HPDE6-E6E7 (cell line): ENCODE measurements at regions not wholly inside any gene's neighbourhood (a gene's known extent, or its start where the extent isn't known, plus 50 kb on each side); places are given as distances from the start of the nearest gene placed in this dataset.
"Not testable (repeated sequence)": the region's sequence is repeated elsewhere in the genome, so short reads cannot be mapped to it uniquely, and the experiment has no call there.

Experiments used
- DNase-seq: peaks from one replicate; pipeline ENCODE4 v3.0.0; 2011; ENCODE audit warnings: missing footprints; ENCODE audit errors: extremely low spot score

- DNase-seq: no peak
Observed at GRCh38 chr1:194821091-194821490, 1634.7 kb upstream of the B3GALT2 start.

GRCh38 chr1:194818674-194819073 is 1632.3 kb upstream of the B3GALT2 start:
- no peak for DNase-seq

- no peak for DNase-seq
Observed at GRCh38 chr1:194816859-194817258, 1630.4 kb upstream of the B3GALT2 start.

DNA sequence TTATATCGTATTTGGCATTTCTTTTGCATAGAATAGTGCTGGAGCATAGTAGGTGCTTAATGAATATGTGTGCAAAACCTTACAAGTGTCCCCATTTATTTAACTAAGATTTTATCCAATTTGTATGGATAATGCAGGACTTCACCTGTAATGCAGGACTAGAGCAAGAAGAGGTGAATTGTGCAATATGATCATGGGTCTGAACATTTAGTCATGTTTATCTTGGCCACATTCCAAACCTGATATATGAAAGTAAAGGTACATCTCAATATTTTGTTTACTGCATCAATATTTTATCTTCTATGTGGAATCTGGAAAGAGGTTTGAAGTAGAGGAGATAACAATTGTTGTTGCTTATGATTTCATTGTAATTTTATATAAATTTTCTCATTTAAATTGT is 1626.7 kb upstream of the B3GALT2 start:
- DNase-seq: no peak

GRCh38 chr1:194809665-194810064 is 1623.3 kb upstream of the B3GALT2 start:
- no peak for DNase-seq

DNA sequence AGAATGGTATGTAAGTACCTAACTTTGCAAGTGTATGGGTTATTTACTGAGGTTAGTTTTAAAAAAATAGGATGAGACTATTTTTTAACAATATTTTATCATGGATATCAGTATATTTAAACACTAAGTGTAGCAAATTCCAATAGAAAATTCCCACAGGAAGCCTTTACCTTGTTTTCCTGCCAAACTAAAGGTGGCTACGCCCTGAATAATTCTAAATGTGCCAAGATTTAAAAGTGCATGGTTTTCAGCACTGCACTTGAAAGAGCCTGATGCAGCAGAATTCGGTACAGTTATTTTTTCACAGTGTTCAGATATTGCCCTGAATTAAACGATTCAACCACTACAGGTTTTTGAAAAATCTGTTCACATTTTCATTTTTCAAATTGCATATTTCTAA is 1622.8 kb upstream of the B3GALT2 start:
- DNase-seq: no peak

GRCh38 chr1:194807530-194808220 is 1621.3 kb upstream of the B3GALT2 start:
- no peak for DNase-seq

- DNase-seq: no peak
Observed at GRCh38 chr1:194802572-194802971, 1616.2 kb upstream of the B3GALT2 start.

DNA sequence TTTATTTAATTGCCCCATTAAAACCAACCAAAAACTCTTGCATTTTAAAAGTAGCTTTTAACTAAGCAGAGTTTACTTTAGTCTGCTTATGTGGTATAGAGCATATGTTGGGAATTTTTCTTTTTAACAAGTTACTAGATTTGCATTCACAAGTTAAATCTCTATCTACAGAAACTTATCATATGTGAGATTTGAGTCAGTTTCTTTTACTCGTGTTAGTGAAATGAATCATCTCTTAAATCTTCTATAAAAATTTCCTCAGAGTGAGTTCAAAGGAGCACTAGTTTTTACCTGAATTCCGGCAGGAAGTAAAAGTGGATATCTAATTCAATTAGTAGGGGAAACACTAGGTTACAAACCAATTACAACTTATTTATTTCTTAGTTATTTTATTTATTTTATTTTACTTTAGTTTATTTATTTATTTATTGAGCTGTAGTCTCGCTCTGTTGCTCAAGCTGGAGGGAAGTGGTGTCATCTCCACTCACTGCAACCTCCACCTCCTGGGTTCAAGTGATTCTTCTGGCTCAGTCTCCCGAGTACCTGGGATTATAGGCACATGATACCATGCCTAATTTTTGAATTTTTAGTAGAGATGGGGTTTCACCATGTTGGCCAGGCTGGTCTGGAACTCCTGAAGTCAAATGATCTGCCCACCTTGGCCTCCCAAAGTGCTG is 1609.6 kb upstream of the B3GALT2 start:
- no peak for DNase-seq

- DNase-seq: no peak
Observed at GRCh38 chr1:194787001-194787400, 1600.6 kb upstream of the B3GALT2 start.

GRCh38 chr1:194786027-194786426 is 1599.6 kb upstream of the B3GALT2 start:
- DNase-seq: no peak

DNA sequence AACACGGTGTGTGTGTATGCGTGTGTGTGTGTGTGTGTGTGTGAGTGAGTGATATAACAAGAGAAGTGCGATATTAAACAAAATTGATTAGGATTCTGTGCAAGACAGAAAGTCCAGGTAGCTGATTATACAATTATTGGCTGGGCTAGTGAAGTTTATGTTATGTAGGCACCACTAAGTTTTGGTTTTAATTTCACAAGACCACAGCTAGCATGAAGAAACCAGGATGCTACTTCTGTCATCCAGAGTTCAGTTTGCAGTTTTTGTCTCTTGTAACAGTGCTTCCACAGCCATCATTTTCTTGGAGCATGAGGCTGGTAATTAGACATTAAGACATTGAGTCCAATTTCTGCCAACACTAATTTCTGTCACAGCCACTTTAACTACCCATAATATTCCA is 1590.2 kb upstream of the B3GALT2 start:
- DNase-seq: no peak

DNA sequence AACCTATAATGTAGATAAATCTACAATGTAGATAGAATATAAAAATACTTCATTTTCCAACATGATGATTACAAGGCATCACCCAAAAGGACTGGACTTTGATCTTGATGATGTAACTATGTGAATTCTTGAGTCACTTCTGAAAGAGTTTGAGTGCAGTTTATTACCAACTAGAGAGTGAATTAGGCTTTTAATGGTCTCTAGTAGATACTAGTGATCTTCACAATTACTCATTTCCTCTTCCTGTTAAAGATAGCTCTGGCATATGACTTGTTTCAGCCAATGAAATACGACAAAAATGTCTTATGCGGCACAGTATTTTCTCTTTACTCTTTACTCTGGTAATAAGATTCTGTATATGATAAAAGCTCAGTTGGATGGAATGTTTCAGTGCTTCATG is 1588.1 kb upstream of the B3GALT2 start:
- DNase-seq: no peak

- DNase-seq: no peak
Observed at GRCh38 chr1:194755241-194755994, 1569.0 kb upstream of the B3GALT2 start.

DNA sequence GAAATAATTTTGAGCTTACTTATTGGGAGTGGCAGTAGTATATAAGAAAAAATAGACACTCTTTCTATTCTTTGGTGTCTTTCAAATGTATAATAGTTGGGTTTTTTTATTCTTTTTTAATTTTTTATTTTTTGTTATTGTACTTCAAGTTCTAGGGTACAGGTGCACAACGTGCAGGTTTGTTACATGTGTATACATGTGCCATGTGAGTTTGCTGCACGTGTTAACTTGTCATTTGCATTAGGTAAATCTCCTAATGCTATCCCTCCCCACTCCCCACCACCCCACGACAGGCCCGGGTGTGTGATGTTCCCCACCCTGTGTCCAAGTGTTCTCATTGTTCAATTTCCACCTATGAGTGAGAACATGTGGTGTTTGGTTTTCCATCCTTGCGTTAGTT is 1552.4 kb upstream of the B3GALT2 start:
- not testable (repeated sequence) for DNase-seq

DNA sequence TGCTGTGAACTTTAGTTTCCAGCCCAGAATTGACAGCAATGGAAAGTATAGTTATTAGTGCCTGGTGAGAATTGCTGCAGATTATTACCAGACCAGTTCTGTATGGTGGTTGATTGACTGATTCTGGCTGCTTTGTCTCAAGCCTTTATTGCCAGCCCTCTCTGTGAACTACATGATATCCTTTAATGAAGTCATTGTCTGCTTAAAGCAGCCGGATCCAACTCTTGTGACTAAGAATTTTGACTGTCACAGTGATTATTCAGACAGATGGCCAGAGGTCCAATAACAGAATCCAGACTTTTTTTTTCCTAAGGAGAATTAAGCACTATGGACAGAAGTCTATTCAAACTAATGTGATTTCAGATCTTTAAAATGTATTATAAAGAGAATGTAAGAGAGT is 1548.6 kb upstream of the B3GALT2 start:
- DNase-seq: no peak

DNA sequence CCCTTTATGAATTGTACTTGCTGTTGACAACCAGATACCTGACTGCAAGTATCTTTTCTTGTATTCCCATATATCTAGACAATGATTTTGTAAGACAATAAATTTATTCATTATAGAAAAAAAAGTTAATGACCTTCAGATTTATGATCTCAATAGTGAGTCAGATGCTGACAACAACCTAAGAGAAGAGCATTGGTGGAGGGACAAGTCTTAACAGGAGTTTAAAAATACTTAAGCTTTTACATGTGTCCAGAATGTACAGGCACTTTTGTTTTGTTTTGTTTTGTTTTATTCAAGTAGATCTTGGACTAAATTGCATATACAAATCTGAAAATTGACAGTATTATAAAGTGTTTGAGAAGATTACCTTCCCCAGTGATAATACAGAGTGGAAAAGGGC is 1544.6 kb upstream of the B3GALT2 start:
- DNase-seq: peak; percentile 20

DNA sequence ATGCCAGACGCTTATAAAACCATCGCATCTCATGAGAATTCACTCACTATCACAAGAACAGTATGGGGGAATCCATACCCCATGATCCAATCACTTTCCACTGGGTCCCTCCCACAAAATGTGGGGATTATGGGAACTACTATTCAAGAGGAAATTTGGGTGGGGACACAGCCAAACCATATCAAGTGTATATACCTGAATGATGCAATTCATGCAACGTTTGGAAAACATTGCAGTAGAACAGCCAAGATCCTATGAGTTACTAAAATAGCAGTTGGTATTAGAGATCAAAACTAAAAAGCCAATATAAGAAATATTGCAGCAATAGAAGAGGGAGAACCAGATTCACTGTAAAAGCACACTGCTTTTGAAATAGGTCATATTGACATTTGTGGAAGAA is 1543.9 kb upstream of the B3GALT2 start:
- DNase-seq: no peak

DNA sequence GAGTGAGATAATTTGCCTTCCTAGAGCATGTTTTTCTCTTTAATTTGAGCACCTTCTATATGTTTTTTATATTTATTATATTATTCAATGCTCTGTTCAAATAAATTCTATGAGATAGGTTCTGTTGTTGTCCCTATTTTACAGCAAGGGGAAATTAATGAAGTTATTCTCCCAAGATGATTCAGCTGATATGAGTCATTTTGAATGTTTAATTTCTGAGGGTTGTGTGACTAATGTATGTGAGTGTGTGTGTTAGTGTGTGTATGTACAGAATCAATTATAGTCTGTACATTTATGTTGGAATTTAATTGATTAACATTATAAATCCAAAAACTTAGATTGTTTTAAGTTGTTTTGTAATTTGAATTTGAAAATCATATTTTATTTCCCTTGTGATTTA is 1536.7 kb upstream of the B3GALT2 start:
- peak; percentile 6 for DNase-seq

DNA sequence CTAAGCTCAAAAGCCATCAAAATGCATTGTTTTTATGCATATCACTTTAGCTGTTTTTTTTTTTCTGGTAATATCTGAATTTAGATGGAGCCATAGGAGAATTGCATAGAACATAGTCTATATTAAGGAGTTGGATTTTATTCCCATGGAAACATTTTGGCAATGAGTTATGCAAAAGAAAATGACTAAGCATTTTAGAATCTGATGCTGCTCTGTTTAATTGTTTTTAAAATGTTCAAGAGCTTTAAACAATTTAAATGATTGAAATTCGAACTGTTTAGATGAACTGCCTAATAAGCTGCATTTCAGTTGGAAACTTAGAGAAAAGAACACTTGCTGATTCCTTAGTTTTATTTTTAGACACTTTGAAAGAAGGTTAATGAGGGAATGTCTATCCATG is 1531.5 kb upstream of the B3GALT2 start:
- DNase-seq: no peak

- no peak for DNase-seq
Observed at GRCh38 chr1:194717334-194717733, 1530.9 kb upstream of the B3GALT2 start.

- no peak for DNase-seq
Observed at GRCh38 chr1:194710671-194711070, 1524.3 kb upstream of the B3GALT2 start.

DNA sequence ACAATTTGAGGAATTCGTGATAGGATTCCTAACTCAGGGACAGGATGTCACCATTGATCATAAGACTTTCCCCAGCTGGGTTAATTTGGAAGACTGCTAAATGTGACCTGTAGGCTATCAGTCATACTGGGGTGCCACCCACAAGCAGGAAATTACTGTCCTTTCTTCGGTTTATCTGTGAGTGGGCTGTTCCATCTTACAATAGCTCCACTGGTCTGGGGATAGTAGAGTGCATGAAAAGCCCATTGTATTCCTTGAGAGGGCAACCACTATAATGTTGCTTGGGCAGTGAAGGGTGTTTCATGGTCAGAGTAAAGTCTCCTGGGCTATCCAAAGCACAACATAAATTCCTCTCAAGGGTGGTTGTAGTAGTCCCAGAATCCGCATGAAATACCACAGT is 1523.0 kb upstream of the B3GALT2 start:
- no peak for DNase-seq
